ENCODE measurements at regions not wholly inside any gene's neighbourhood (a gene's known extent, or its start where the extent isn't known, plus 50 kb on each side); places are given as distances from the start of the nearest gene placed in this dataset.

DNA sequence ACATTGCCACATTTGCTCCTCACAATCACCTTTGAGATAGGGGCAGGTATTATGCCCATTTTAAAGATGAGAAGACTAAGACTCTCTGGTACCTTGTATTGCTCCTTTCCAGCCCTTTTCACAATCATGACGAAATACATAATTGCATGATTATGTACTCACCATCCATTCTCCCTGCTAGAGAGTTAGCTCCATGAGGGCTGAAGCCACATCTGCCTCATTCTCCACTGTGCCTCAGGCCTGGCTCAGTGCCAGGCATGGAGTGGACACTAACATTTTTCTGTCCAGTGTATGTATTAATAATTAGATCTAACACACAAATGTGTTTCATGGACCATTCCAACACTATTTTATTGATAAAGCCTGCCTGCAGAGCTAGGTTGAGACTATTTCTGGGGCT is 191.4 kb downstream of the MINAR1 start:
- H3K4me3 ChIP-seq (ENCODE audit: control insufficient read depth, low read depth, low read length), result no peak overlapping the region
- TF ChIP-seq, protein P1, sequence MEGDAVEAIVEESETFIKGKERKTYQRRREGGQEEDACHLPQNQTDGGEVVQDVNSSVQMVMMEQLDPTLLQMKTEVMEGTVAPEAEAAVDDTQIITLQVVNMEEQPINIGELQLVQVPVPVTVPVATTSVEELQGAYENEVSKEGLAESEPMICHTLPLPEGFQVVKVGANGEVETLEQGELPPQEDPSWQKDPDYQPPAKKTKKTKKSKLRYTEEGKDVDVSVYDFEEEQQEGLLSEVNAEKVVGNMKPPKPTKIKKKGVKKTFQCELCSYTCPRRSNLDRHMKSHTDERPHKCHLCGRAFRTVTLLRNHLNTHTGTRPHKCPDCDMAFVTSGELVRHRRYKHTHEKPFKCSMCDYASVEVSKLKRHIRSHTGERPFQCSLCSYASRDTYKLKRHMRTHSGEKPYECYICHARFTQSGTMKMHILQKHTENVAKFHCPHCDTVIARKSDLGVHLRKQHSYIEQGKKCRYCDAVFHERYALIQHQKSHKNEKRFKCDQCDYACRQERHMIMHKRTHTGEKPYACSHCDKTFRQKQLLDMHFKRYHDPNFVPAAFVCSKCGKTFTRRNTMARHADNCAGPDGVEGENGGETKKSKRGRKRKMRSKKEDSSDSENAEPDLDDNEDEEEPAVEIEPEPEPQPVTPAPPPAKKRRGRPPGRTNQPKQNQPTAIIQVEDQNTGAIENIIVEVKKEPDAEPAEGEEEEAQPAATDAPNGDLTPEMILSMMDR (IDR thresholded peaks at IDR 0.05; ENCODE audit: control insufficient read depth, insufficient read depth, low read depth, low read length, missing control alignments), result no peak

DNA sequence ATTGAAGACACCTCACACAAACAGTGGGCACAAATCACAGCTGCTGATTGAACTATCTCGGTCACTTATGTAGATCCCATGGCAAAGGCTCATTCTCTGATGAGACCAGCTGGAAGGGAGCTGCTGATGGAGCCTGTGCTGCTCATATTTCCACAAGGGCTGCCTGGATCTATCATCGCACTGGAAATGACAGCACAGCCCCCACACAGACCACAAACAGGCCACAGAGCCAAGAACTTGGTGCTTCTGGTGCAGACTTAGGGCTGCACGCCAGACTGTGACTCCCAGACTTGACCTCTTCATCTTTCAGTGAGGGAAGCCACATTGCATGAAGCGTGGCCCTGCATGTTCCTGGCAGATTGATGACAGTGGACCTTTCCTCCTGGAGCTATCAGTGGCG is 197.6 kb downstream of the MINAR1 start:
- no peak for DNase-seq (ENCODE audit: low read depth)
- TF ChIP-seq, protein P1 (IDR thresholded peaks at IDR 0.05; ENCODE audit: control insufficient read depth, insufficient read depth, low read depth, low read length, missing control alignments), result no peak
- no peak overlapping the region for H3K4me3 ChIP-seq (ENCODE audit: control insufficient read depth, low read depth, low read length)

More for the DNA sequence above, 191.4 kb downstream of the MINAR1 start:
- no peak for DNase-seq (ENCODE audit: low read depth)

DNA sequence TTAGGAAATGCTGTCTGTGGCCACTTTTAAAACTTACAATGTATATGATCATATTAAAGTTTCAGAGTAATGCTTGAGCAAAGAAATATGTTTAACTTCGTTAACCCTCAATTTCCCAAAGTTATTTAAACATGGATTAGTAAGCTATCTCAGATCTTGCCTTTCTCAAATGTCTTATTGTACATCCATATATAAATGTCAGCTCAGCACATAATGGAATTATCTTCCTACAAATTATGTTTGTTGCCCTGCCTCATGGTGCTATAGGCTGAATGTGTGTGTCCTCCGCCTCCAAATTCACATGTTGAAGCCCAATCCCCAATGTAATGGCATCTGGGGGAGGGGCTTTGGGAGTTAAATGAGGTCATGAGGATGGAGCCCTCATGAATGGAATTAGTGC is 200.3 kb downstream of the MINAR1 start:
- H3K4me3 ChIP-seq (ENCODE audit: control insufficient read depth, low read depth, low read length), result no peak overlapping the region
- no peak for DNase-seq (ENCODE audit: low read depth)
- TF ChIP-seq, protein P1 (IDR thresholded peaks at IDR 0.05; ENCODE audit: control insufficient read depth, insufficient read depth, low read depth, low read length, missing control alignments), result no peak

DNA sequence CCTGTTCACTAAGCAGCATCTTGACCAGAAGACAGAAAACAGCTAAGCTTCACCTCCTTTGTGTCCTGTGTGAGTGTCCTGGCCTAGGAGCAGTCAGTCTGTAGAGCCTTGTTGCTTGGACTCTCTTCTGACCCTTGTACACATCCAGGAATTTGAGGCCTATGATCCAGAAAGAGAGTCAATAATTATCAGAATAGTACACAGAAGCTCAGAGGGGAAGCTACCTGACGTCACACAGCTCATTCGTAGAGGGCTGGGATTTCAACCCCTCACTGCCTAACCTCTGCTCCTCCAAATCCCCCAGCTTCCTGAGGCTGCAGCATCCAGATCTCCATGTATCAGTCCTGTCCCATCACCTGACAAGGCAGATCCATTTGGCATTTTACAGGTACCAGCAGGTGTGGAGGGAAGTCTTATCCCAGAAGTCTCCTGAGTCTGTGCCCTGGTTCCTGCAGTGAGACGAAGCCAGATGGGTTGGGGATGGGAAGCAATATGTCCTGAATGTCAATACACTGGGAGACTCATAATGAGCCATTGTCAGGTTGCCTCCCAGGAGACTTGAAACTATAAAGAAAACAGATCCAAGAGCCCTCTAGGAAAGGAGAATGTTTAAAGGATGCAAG is 203.1 kb downstream of the MINAR1 start:
- DNase-seq (ENCODE audit: low read depth), result no peak
- TF ChIP-seq, protein P1 (IDR thresholded peaks at IDR 0.05; ENCODE audit: control insufficient read depth, insufficient read depth, low read depth, low read length, missing control alignments), result no peak
- no peak overlapping the region for H3K4me3 ChIP-seq (ENCODE audit: control insufficient read depth, low read depth, low read length)

DNA sequence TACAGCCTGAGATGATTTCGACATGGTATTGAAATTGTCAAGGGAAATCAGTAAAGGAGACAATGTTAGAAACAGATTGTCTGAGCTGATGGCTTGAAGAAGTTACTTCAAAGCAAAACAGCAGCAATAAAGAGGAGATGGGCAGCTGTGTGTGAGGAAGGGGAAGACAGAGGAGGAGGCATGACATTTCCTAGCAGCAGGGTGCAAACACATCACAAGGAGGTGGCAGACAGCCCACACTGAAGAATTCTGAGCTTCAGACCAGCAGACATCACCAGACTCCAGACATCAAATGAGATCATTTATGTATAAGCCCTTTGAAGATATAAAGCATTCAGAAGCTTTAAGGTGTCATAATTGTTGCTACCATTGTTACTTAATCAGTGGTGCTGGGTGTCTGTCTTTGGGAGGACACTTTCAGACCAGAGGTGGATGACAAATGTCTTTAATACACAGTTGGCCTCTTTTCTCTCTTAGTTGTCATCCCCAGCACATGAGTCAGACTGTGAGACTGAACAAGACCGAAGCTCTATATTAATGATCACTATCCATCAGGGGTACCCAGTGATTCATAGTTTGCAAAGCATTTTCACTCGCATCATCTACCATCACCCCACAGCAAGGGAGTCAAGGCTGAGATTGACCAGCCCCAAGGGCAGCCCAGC is 203.9 kb downstream of the MINAR1 start:
- no peak overlapping the region for H3K4me3 ChIP-seq (ENCODE audit: control insufficient read depth, low read depth, low read length)
- no peak for DNase-seq (ENCODE audit: low read depth)
- TF ChIP-seq, protein P1 (IDR thresholded peaks at IDR 0.05; ENCODE audit: control insufficient read depth, insufficient read depth, low read depth, low read length, missing control alignments), result no peak

DNA sequence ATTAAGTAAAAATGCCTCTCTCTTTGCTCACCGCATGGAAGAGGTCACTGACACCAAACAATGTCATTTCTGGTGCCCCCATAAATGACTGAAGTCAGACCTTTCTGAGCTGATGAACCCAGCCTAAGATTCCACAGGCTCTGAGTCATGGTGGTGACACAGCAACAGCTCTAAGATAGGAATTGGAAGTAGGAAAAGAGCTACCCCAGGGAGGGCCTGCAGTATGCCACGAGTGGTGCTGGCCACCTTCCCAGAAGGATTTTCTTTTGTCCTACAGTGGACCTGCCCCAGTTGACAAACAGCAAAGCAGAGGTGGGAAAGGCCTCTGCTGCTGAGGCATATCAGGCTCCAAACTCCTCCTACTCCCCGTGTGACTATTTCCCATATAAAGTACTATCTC is 208.1 kb downstream of the MINAR1 start:
- peak; percentile 50 for DNase-seq (ENCODE audit: low read depth)
- no peak overlapping the region for H3K4me3 ChIP-seq (ENCODE audit: control insufficient read depth, low read depth, low read length)
- TF ChIP-seq, protein P1 (IDR thresholded peaks at IDR 0.05; ENCODE audit: control insufficient read depth, insufficient read depth, low read depth, low read length, missing control alignments), result no peak
